K562 (cell line): ENCODE measurements at regions not wholly inside any gene's neighbourhood (a gene's known extent, or its start where the extent isn't known, plus 50 kb on each side); places are given as distances from the start of the nearest gene placed in this dataset.

Experiments used
- ATAC-seq: fragments of 200-7000 bp; cut with Tn5 transposase; 3 replicates; pipeline ENCODE4 v1.9.1; 2020; ENCODE audit warnings: moderate library complexity
- BruUV-seq: library from RNA; stranded (reverse); fragments of 400-500 nt; replicated peaks from 2 replicates; lab custom pipeline; 2021; lab: Mats Ljungman, UMichigan
- CTCF ChIA-PET: fragments of 300-600 bp; formaldehyde crosslinking; extraction: SDS; loops from one replicate; lab custom pipeline; 2021; ENCODE audit warnings: low intra/inter-chr PET ratio; lab: Yijun Ruan, JAX
- POLR2A ChIA-PET: fragments of 300-600, 350-650 bp; sonication (Branson Sonifier 250); formaldehyde crosslinking; extraction: SDS; loops from one replicate; lab custom pipeline; 2021; ENCODE audit warnings: antibody characterized with exemption, inconsistent platforms; lab: Yijun Ruan, JAX
- DNase-seq, 4 experiments: peaks; one replicate each; pipeline versions ENCODE4 v3.0.0 to v3.0.0-alpha.2; 2011 to 2018; ENCODE audit warnings: low spot score in 3 of 4, mixed read lengths in 3 of 4; ENCODE audit errors: extremely low read depth in 1 of 4
- FAIRE-seq: peaks from 2 replicates; lab custom pipeline; 2011; peaks lifted over from hg19 to GRCh38; lab: Jason Lieb, UNC
- H2AFZ ChIP-seq: 2 replicates; pipeline ENCODE4 v1.6.0; 2011; ENCODE audit warnings: low read depth, low read length, control low read depth, inconsistent platforms
- H3K27ac ChIP-seq: fragments of 200-600 bp; 3 replicates; pipeline ENCODE4 v1.8.0; 2011; ENCODE audit warnings: low read depth, mild to moderate bottlenecking, control low read depth, inconsistent platforms, low read length, moderate library complexity, mixed read lengths; ENCODE audit errors: extremely low read depth
- H3K27me3 ChIP-seq, 2 experiments: fragments of 300-600 bp in 1 of 2; 2 replicates in 1 of 2; 3 replicates in 1 of 2; pipeline versions ENCODE4 v1.6.0 to v1.8.0; 2011; ENCODE audit warnings: inconsistent platforms in 2 of 2, low read length in 2 of 2, mild to moderate bottlenecking in 1 of 2, mixed read lengths in 1 of 2, moderate library complexity in 1 of 2; ENCODE audit not compliant: control insufficient read depth in 2 of 2, insufficient read depth in 2 of 2
- H3K36me3 ChIP-seq: fragments of 300-600 bp; 3 replicates; pipeline ENCODE4 v1.8.0; 2011; ENCODE audit warnings: mild to moderate bottlenecking, low read length, inconsistent platforms; ENCODE audit not compliant: control insufficient read depth, insufficient read depth
- H3K4me1 ChIP-seq, 2 experiments: fragments of 200-600 bp in 1 of 2; replicated peaks in 1 of 2; 2 replicates in 1 of 2; 3 replicates in 1 of 2; pipeline versions ENCODE4 v1.5.1 to v1.8.0; 2011; ENCODE audit warnings: inconsistent platforms in 2 of 2, low read length in 2 of 2, mild to moderate bottlenecking in 1 of 2, mixed read lengths in 1 of 2, moderate library complexity in 1 of 2; ENCODE audit not compliant: control insufficient read depth in 2 of 2, insufficient read depth in 2 of 2
- H3K4me2 ChIP-seq: 2 replicates; pipeline ENCODE4 v1.6.1; 2011; ENCODE audit warnings: low read length, control low read depth, inconsistent platforms, mixed read lengths; ENCODE audit not compliant: insufficient read depth
- H3K4me3 ChIP-seq: fragments of 200-600 bp; sonication (generic), shearing (Covaris generic); 2 replicates; pipeline ENCODE4 v1.5.1; 2016; ENCODE audit warnings: control low read depth, inconsistent platforms
- H3K79me2 ChIP-seq: fragments of 200-600 bp; 3 replicates; pipeline ENCODE4 v1.8.0; 2011; ENCODE audit warnings: low read length, inconsistent platforms; ENCODE audit not compliant: control insufficient read depth, insufficient read depth
- H3K9ac ChIP-seq, 2 experiments: 2 replicates each; pipeline versions ENCODE4 v1.6.0 to v1.6.1; 2011; ENCODE audit warnings: low read depth in 2 of 2, low read length in 2 of 2, control low read depth in 1 of 2, inconsistent platforms in 1 of 2, mild to moderate bottlenecking in 1 of 2, mixed read lengths in 1 of 2; ENCODE audit not compliant: insufficient read depth in 1 of 2
- H3K9me1 ChIP-seq: one replicate; pipeline ENCODE4 v1.6.0; 2011; ENCODE audit warnings: inconsistent platforms, mild to moderate bottlenecking, low read length, moderate library complexity; ENCODE audit not compliant: control insufficient read depth, insufficient read depth
- H3K9me3 ChIP-seq: replicated peaks from 2 replicates; pipeline ENCODE4 v1.5.1; 2011; ENCODE audit warnings: low read depth, low read length, inconsistent platforms; ENCODE audit not compliant: control insufficient read depth, insufficient read depth
- H4K20me1 ChIP-seq: replicated peaks from 2 replicates; pipeline ENCODE4 v1.6.1; 2011; ENCODE audit warnings: low read length, inconsistent platforms, mixed read lengths; ENCODE audit not compliant: control insufficient read depth, insufficient read depth
- MAFG ChIP-seq: fragments of 450-650 bp; conservative IDR thresholded peaks from 2 replicates; pipeline ENCODE4 v1.6.1; 2016; ENCODE audit warnings: missing genetic modification characterization, missing compliant biosample characterization
- NFE2 ChIP-seq: IDR thresholded peaks from 2 replicates; pipeline ENCODE4 v1.6.1; 2014; ENCODE audit warnings: antibody characterized with exemption, low read depth
- PKNOX1 ChIP-seq: fragments of 450-650 bp; IDR thresholded peaks from 2 replicates; pipeline ENCODE4 v1.6.1; 2016
- RFX1 ChIP-seq: fragments of 450-650 bp; IDR thresholded peaks from 2 replicates; pipeline ENCODE4 v1.6.1; 2016; ENCODE audit warnings: mild to moderate bottlenecking, moderate library complexity
- SMARCE1 ChIP-seq: fragments of 450-650 bp; IDR thresholded peaks from 2 replicates; pipeline ENCODE4 v1.7.1; 2016; ENCODE audit warnings: mild to moderate bottlenecking
- USF1 ChIP-seq: sonication (generic); formaldehyde crosslinking; IDR thresholded peaks from 2 replicates; pipeline ENCODE4 v1.9.0; 2022; ENCODE audit warnings: mild to moderate bottlenecking, missing genetic modification reagents
- ZNF740 ChIP-seq, 3 experiments: fragments of 200-800 bp in 1 of 3; sonication (Bioruptor generic) in 1 of 3; sonication (generic) in 1 of 3; formaldehyde crosslinking in 1 of 3; IDR thresholded peaks; 2 replicates each; pipeline versions ENCODE4 v1.6.1 to v1.8.0; 2016 to 2022; ENCODE audit warnings: mild to moderate bottlenecking in 2 of 3, missing compliant biosample characterization in 2 of 3, missing genetic modification characterization in 2 of 3, missing genetic modification reagents in 1 of 3
- WGBS: fragments of 100-300 bp; shearing (Covaris generic); methylation state at CpG from one replicate; pipeline ENCODE4 v1.1.6; 2016; ENCODE audit warnings: low coverage, mixed read lengths; ENCODE audit not compliant: insufficient coverage; ENCODE audit errors: missing lambda C conversion rate; 5-methylcytosine and 5-hydroxymethylcytosine counted together
- in situ Hi-C: fragments of 300-500 bp; cut with MboI; formaldehyde crosslinking; loops from 4 replicates; pipeline ENCODE4 v1.15.0; 2018; ENCODE audit warnings: inconsistent platforms, mixed read lengths
- intact Hi-C: fragments of 100-400 bp; cut with micrococcal nuclease; formaldehyde crosslinking; loops from 2 replicates; pipeline ENCODE4 v1.14.2; 2022

GRCh38 chr7:116614499-116615262 is 57.3 kb upstream of the MET start:
- Histone ChIP-seq H3K9me3 (no peaks in the 10 kb centered on the region), H3K4me2 (no peak overlapping the region), H3K4me3 (no peak overlapping the region), H3K9me1 (no peaks in the 10 kb centered on the region), H3K27ac (no peak overlapping the region), H3K9ac (no peak overlapping the region), H3K27me3 (peaks cover 2 to 11% of the 10 kb centered on the region in 2 experiments; a peak in 2 of 5 replicates), H3K36me3 (no peaks in the 10 kb centered on the region), H2AFZ (no peak overlapping the region), H3K4me1 (no peaks in the 10 kb centered on the region), H4K20me1 (no peaks in the 10 kb centered on the region), H3K79me2 (no peaks in the 10 kb centered on the region)
- no TSS peak for BruUV-seq
- intact Hi-C loops (no loop called here), in situ Hi-C loops (no loop called here)
- DNase-seq: no peak
- no peak for FAIRE-seq
- ChIA-PET CTCF (no interaction called here), POLR2A (interaction anchor here (1.0 kb wide), 1 partner anchor 11 kb away, joined by 4 read pairs; no protein-coding TSS in a partner anchor)
- TF ChIP-seq NFE2: 0 out of 2 replicates have a peak, but pooled peaks have one; percentile 18
- TF ChIP-seq SMARCE1: no peak
- TF ChIP-seq ZNF740 (CRISPR knock-in tag; IDR thresholded peaks at IDR 0.05): no peak
- no peak for TF ChIP-seq ZNF740 (tag; IDR thresholded peaks at IDR 0.05)
- TF ChIP-seq RFX1: peak; percentile 9; the same call in 1 of the 2 replicates
- 0 out of 2 replicates have a peak, but pooled peaks have one; percentile 6 for TF ChIP-seq PKNOX1
- 0 out of 2 replicates have a peak, but pooled peaks have one; percentile 35 for TF ChIP-seq MAFG (tag)
- no peak for TF ChIP-seq USF1 (CRISPR knock-in tag)
- WGBS: 1% methylated on average over 7 of the region's 7 CpGs
- ATAC-seq: no peak
